ENCODE measurements at regions not wholly inside any gene's neighbourhood (a gene's known extent, or its start where the extent isn't known, plus 50 kb on each side); places are given as distances from the start of the nearest gene placed in this dataset.

- in situ Hi-C loops (cut with HindIII; ENCODE audit: low pct_unique_long_range_greater_than_20kb, low sequenced_read_pairs), result no loop called here
- peak; percentile 30 for DNase-seq (ENCODE audit: low read depth)
These were observed 110.6 kb upstream of the TMEM132D start for GRCh38 chr12:130014485-130014807.

- no peak for DNase-seq (ENCODE audit: low read depth)
- in situ Hi-C loops (cut with HindIII; ENCODE audit: low pct_unique_long_range_greater_than_20kb, low sequenced_read_pairs), result no loop called here
These were observed 112.4 kb upstream of the TMEM132D start for GRCh38 chr12:130016194-130016593.

- in situ Hi-C loops (cut with HindIII; ENCODE audit: low pct_unique_long_range_greater_than_20kb, low sequenced_read_pairs), result no loop called here
These were observed 113.2 kb upstream of the TMEM132D start for GRCh38 chr12:130016986-130017385.

GRCh38 chr12:130017591-130018449 lies 114.0 kb upstream of the TMEM132D start:
- in situ Hi-C loops (cut with HindIII; ENCODE audit: low pct_unique_long_range_greater_than_20kb, low sequenced_read_pairs), result no loop called here
- DNase-seq (ENCODE audit: low read depth), result peak; percentile 73

More at GRCh38 chr12:130016986-130017385, 113.2 kb upstream of the TMEM132D start:
- no peak for DNase-seq (ENCODE audit: low read depth)

- DNase-seq (ENCODE audit: low read depth), result no peak
- in situ Hi-C loops (cut with HindIII; ENCODE audit: low pct_unique_long_range_greater_than_20kb, low sequenced_read_pairs), result no loop called here
These were observed 114.8 kb upstream of the TMEM132D start for GRCh38 chr12:130018614-130019013.

- no peak for DNase-seq (ENCODE audit: low read depth)
- in situ Hi-C loops (cut with HindIII; ENCODE audit: low pct_unique_long_range_greater_than_20kb, low sequenced_read_pairs), result no loop called here
These were observed 122.9 kb upstream of the TMEM132D start for GRCh38 chr12:130026608-130027176.

GRCh38 chr12:130027798-130028197 lies 124.0 kb upstream of the TMEM132D start:
- no peak for DNase-seq (ENCODE audit: low read depth)
- in situ Hi-C loops (cut with HindIII; ENCODE audit: low pct_unique_long_range_greater_than_20kb, low sequenced_read_pairs), result no loop called here

- DNase-seq (ENCODE audit: low read depth), result no peak
- in situ Hi-C loops (cut with HindIII; ENCODE audit: low pct_unique_long_range_greater_than_20kb, low sequenced_read_pairs), result no loop called here
These were observed 125.3 kb upstream of the TMEM132D start for GRCh38 chr12:130029151-130029550.

- in situ Hi-C loops (cut with HindIII; ENCODE audit: low pct_unique_long_range_greater_than_20kb, low sequenced_read_pairs), result no loop called here
- DNase-seq (ENCODE audit: low read depth), result no peak
These were observed 127.2 kb upstream of the TMEM132D start for GRCh38 chr12:130031041-130031440.

- in situ Hi-C loops (cut with HindIII; ENCODE audit: low pct_unique_long_range_greater_than_20kb, low sequenced_read_pairs), result no loop called here
- peak; percentile 47 for DNase-seq (ENCODE audit: low read depth)
These were observed 127.9 kb upstream of the TMEM132D start for GRCh38 chr12:130031571-130032189.

- in situ Hi-C loops (cut with HindIII; ENCODE audit: low pct_unique_long_range_greater_than_20kb, low sequenced_read_pairs), result no loop called here
- DNase-seq (ENCODE audit: low read depth), result no peak
These were observed 120.1 kb upstream of the FZD10 start for GRCh38 chr12:130041983-130042812.

- in situ Hi-C loops (cut with HindIII; ENCODE audit: low pct_unique_long_range_greater_than_20kb, low sequenced_read_pairs), result no loop called here
- DNase-seq (ENCODE audit: low read depth), result no peak
These were observed 118.4 kb upstream of the FZD10 start for GRCh38 chr12:130043685-130044406.

GRCh38 chr12:130044991-130045621 lies 117.2 kb upstream of the FZD10 start:
- in situ Hi-C loops (cut with HindIII; ENCODE audit: low pct_unique_long_range_greater_than_20kb, low sequenced_read_pairs), result no loop called here
- no peak for DNase-seq (ENCODE audit: low read depth)

GRCh38 chr12:130049666-130050065 lies 112.6 kb upstream of the FZD10 start:
- in situ Hi-C loops (cut with HindIII; ENCODE audit: low pct_unique_long_range_greater_than_20kb, low sequenced_read_pairs), result no loop called here
- no peak for DNase-seq (ENCODE audit: low read depth)

GRCh38 chr12:130051900-130052299 lies 110.4 kb upstream of the FZD10 start:
- in situ Hi-C loops (cut with HindIII; ENCODE audit: low pct_unique_long_range_greater_than_20kb, low sequenced_read_pairs), result no loop called here
- no peak for DNase-seq (ENCODE audit: low read depth)

GRCh38 chr12:130053651-130054069 lies 108.6 kb upstream of the FZD10 start:
- no peak for DNase-seq (ENCODE audit: low read depth)
- in situ Hi-C loops (cut with HindIII; ENCODE audit: low pct_unique_long_range_greater_than_20kb, low sequenced_read_pairs), result no loop called here

GRCh38 chr12:130054803-130055202 lies 107.5 kb upstream of the FZD10 start:
- DNase-seq (ENCODE audit: low read depth), result no peak
- in situ Hi-C loops (cut with HindIII; ENCODE audit: low pct_unique_long_range_greater_than_20kb, low sequenced_read_pairs), result no loop called here
